ENCODE measurements at regions not wholly inside any gene's neighbourhood (a gene's known extent, or its start where the extent isn't known, plus 50 kb on each side); places are given as distances from the start of the nearest gene placed in this dataset.

GRCh38 chr1:149841597-149842238, 57.6 kb upstream of the BOLA1 start:
- ATAC-seq, result peak; percentile 61 to 67

- peak; percentile 71 to 76 for ATAC-seq
Observed at GRCh38 chr1:149842458-149843064, 56.8 kb upstream of the BOLA1 start.

- ATAC-seq, result no peak
Observed at GRCh38 chr1:149843431-149844041, 55.8 kb upstream of the BOLA1 start.

GRCh38 chr1:149844101-149844500, 55.3 kb upstream of the BOLA1 start:
- peak; percentile 19 to 33 for ATAC-seq

- ATAC-seq, result no peak
Observed at GRCh38 chr1:149844650-149845255, 54.6 kb upstream of the BOLA1 start.

GRCh38 chr1:149845416-149845815, 54.0 kb upstream of the BOLA1 start:
- no peak for ATAC-seq

GRCh38 chr1:149846042-149846441, 53.3 kb upstream of the BOLA1 start:
- no peak for ATAC-seq

- ATAC-seq, result no peak
Observed at GRCh38 chr1:149846593-149847466, 52.5 kb upstream of the BOLA1 start.

- no peak for ATAC-seq
Observed at GRCh38 chr1:149848340-149849110, 50.8 kb upstream of the BOLA1 start.

- ATAC-seq, result no peak
Observed at GRCh38 chr1:149849111-149849946, 50.0 kb upstream of the BOLA1 start.
